GM18861 (cell line): ENCODE measurements at regions not wholly inside any gene's neighbourhood (a gene's known extent, or its start where the extent isn't known, plus 50 kb on each side); places are given as distances from the start of the nearest gene placed in this dataset.

Source experiments
- ATAC-seq: cut with Tn5 transposase; IDR thresholded peaks from one replicate; pipeline ENCODE4 v1.9.1; 2021; ENCODE audit not compliant: unreplicated experiment

GRCh38 chr22:48096411-48096810 is 1334.0 kb downstream of the TBC1D22A start:
- no peak for ATAC-seq

GRCh38 chr22:48093981-48094380 is 1331.5 kb downstream of the TBC1D22A start:
- ATAC-seq, result no peak

GRCh38 chr22:48092866-48093265 is 1330.4 kb downstream of the TBC1D22A start:
- no peak for ATAC-seq

GRCh38 chr22:48091656-48092223 is 1329.3 kb downstream of the TBC1D22A start:
- no peak for ATAC-seq

GRCh38 chr22:48091060-48091650 is 1328.7 kb downstream of the TBC1D22A start:
- no peak for ATAC-seq

- no peak for ATAC-seq
Measured at GRCh38 chr22:48090332-48090672, 1327.9 kb downstream of the TBC1D22A start.

GRCh38 chr22:48089601-48090331 is 1327.3 kb downstream of the TBC1D22A start:
- ATAC-seq, result no peak

GRCh38 chr22:48088926-48089536 is 1326.6 kb downstream of the TBC1D22A start:
- no peak for ATAC-seq

- no peak for ATAC-seq
Measured at GRCh38 chr22:48088251-48088650, 1325.8 kb downstream of the TBC1D22A start.

- ATAC-seq, result no peak
Measured at GRCh38 chr22:48085901-48086645, 1323.6 kb downstream of the TBC1D22A start.

- ATAC-seq, result no peak
Measured at GRCh38 chr22:48084729-48085050, 1322.2 kb downstream of the TBC1D22A start.

- no peak for ATAC-seq
Measured at GRCh38 chr22:48084041-48084728, 1321.7 kb downstream of the TBC1D22A start.

GRCh38 chr22:48083502-48083901 is 1321.1 kb downstream of the TBC1D22A start:
- no peak for ATAC-seq

- ATAC-seq, result no peak
Measured at GRCh38 chr22:48082284-48082683, 1319.8 kb downstream of the TBC1D22A start.

GRCh38 chr22:48081281-48081680 is 1318.8 kb downstream of the TBC1D22A start:
- no peak for ATAC-seq

GRCh38 chr22:48080316-48081165 is 1318.1 kb downstream of the TBC1D22A start:
- ATAC-seq, result no peak

- no peak for ATAC-seq
Measured at GRCh38 chr22:48079505-48080290, 1317.2 kb downstream of the TBC1D22A start.

- ATAC-seq, result no peak
Measured at GRCh38 chr22:48078825-48079224, 1316.4 kb downstream of the TBC1D22A start.

GRCh38 chr22:48077699-48078098 is 1315.2 kb downstream of the TBC1D22A start:
- no peak for ATAC-seq
